Left renal pelvis (tissue), 4 donors: ENCODE measurements at regions not wholly inside any gene's neighbourhood (a gene's known extent, or its start where the extent isn't known, plus 50 kb on each side); places are given as distances from the start of the nearest gene placed in this dataset.

ENCODE experiments used
- DNase-seq, 4 donors: peaks; one replicate each; pipeline ENCODE4 v3.0.0-alpha.2; 2013; ENCODE audit warnings: low read depth in 4 of 4, low spot score in 3 of 4

GRCh38 chr13:112188298-112188610 lies 121.3 kb downstream of the SOX1 start:
- DNase-seq: no peak

GRCh38 chr13:112193463-112194166 lies 126.7 kb downstream of the SOX1 start:
- DNase-seq: no peak

GRCh38 chr13:112194167-112194530 lies 127.2 kb downstream of the SOX1 start:
- DNase-seq: no peak

- no peak for DNase-seq
These were observed 127.6 kb downstream of the SOX1 start for GRCh38 chr13:112194579-112194978.

- DNase-seq: no peak
These were observed 131.6 kb downstream of the SOX1 start for GRCh38 chr13:112198396-112199010.

- DNase-seq: no peak
These were observed 133.3 kb downstream of the SOX1 start for GRCh38 chr13:112200200-112200599.

- DNase-seq: no peak
These were observed 135.3 kb downstream of the SOX1 start for GRCh38 chr13:112202266-112202665.

- DNase-seq: no peak
These were observed 136.0 kb downstream of the SOX1 start for GRCh38 chr13:112202966-112203365.

- DNase-seq: no peak
These were observed 136.7 kb downstream of the SOX1 start for GRCh38 chr13:112203614-112204013.

- DNase-seq: no peak
These were observed 137.7 kb downstream of the SOX1 start for GRCh38 chr13:112204346-112205327.

- no peak for DNase-seq
These were observed 139.0 kb downstream of the SOX1 start for GRCh38 chr13:112205990-112206389.

GRCh38 chr13:112207129-112207528 lies 140.2 kb downstream of the SOX1 start:
- DNase-seq: peak in 1 of 4 donors; percentile 29

- no peak for DNase-seq
These were observed 141.7 kb downstream of the SOX1 start for GRCh38 chr13:112208656-112209055.

- DNase-seq: no peak
These were observed 142.3 kb downstream of the SOX1 start for GRCh38 chr13:112209266-112209665.

- DNase-seq: no peak
These were observed 142.8 kb downstream of the SOX1 start for GRCh38 chr13:112209711-112210110.

- no peak for DNase-seq
These were observed 143.4 kb downstream of the SOX1 start for GRCh38 chr13:112210371-112210770.

- no peak for DNase-seq
These were observed 145.6 kb downstream of the SOX1 start for GRCh38 chr13:112212533-112212932.

GRCh38 chr13:112213467-112214255 lies 146.7 kb downstream of the SOX1 start:
- DNase-seq: no peak

GRCh38 chr13:112215871-112216270 lies 148.9 kb downstream of the SOX1 start:
- no peak for DNase-seq

GRCh38 chr13:112217431-112217830 lies 150.5 kb downstream of the SOX1 start:
- no peak for DNase-seq

GRCh38 chr13:112218416-112218815 lies 151.5 kb downstream of the SOX1 start:
- DNase-seq: no peak
